Caco-2 (cell line): ENCODE measurements at regions not wholly inside any gene's neighbourhood (a gene's known extent, or its start where the extent isn't known, plus 50 kb on each side); places are given as distances from the start of the nearest gene placed in this dataset.

Experiments used
- BruUV-seq: library from RNA; stranded (reverse); fragments of 400-500 nt; replicated peaks from 2 replicates; lab custom pipeline; 2021; lab: Mats Ljungman, UMichigan
- CTCF ChIA-PET: fragments of 300-600 bp; sonication (Branson Sonifier 250); formaldehyde crosslinking; loops from one replicate; lab custom pipeline; 2022; ENCODE audit warnings: antibody characterized with exemption; lab: Charles Lee
- POLR2A ChIA-PET: fragments of 300-600 bp; sonication (Branson Sonifier 250); formaldehyde crosslinking; loops from one replicate; lab custom pipeline; 2022; ENCODE audit warnings: antibody characterized with exemption; lab: Charles Lee
- DNase-seq, 2 experiments: peaks; one replicate each; pipeline versions ENCODE4 v3.0.0 to v3.0.0-alpha.2; 2020 to 2022
- H3K27me3 ChIP-seq: replicated peaks from 2 replicates; pipeline ENCODE4 v1.6.0; 2011; ENCODE audit warnings: low read length; ENCODE audit not compliant: control insufficient read depth, insufficient read depth
- H3K36me3 ChIP-seq: 2 replicates; pipeline ENCODE4 v1.5.1; 2011; ENCODE audit warnings: low read length; ENCODE audit not compliant: control insufficient read depth, insufficient read depth
- H3K4me1 ChIP-seq: fragments of 250-450 bp; sonication (Bioruptor Pico); 2 replicates; pipeline ENCODE4 v1.5.1; 2020; ENCODE audit warnings: mild to moderate bottlenecking
- H3K4me3 ChIP-seq: 2 replicates; pipeline ENCODE4 v1.5.1; 2011; ENCODE audit warnings: low read depth, mild to moderate bottlenecking, control low read depth, low read length
- H3K9me3 ChIP-seq: fragments of 250-450 bp; sonication (Bioruptor Pico); 2 replicates; pipeline ENCODE4 v1.5.1; 2020; ENCODE audit warnings: mild to moderate bottlenecking, moderate library complexity
- H3K27ac Mint-ChIP-seq: one replicate; pipeline ENCODE4 v1.8.0; 2022; ENCODE audit warnings: mixed read lengths; ENCODE audit not compliant: unreplicated experiment
- H3K27me3 Mint-ChIP-seq: one replicate; pipeline ENCODE4 v1.8.0; 2022; ENCODE audit warnings: mixed read lengths; ENCODE audit not compliant: insufficient read depth, unreplicated experiment
- H3K36me3 Mint-ChIP-seq: one replicate; pipeline ENCODE4 v1.8.0; 2022; ENCODE audit warnings: mild to moderate bottlenecking, mixed read lengths; ENCODE audit not compliant: insufficient read depth, unreplicated experiment
- H3K4me1 Mint-ChIP-seq: one replicate; pipeline ENCODE4 v1.8.0; 2022; ENCODE audit warnings: low read depth, mixed read lengths; ENCODE audit not compliant: unreplicated experiment
- H3K4me3 Mint-ChIP-seq: one replicate; pipeline ENCODE4 v1.8.0; 2022; ENCODE audit warnings: mild to moderate bottlenecking, moderate library complexity, mixed read lengths; ENCODE audit not compliant: unreplicated experiment
- H3K9me3 Mint-ChIP-seq: one replicate; pipeline ENCODE4 v1.8.0; 2022; ENCODE audit warnings: mixed read lengths; ENCODE audit not compliant: unreplicated experiment
- intact Hi-C: fragments of 100-400 bp; cut with micrococcal nuclease; formaldehyde crosslinking; loops from one replicate; pipeline ENCODE4 v1.10.0; 2022; ENCODE audit not compliant: unreplicated experiment
- TF ChIP-seq, protein P1 (sequence below), 2 experiments: fragments of 200-600 bp in 1 of 2; IDR thresholded peaks; 1 replicate in 1 of 2; 2 replicates in 1 of 2; pipeline versions ENCODE4 v1.5.1 to v1.8.0; 2011 to 2022; ENCODE audit warnings: antibody characterized with exemption in 1 of 2, control low read depth in 1 of 2, inconsistent platforms in 1 of 2, low read depth in 1 of 2, low read length in 1 of 2, mild to moderate bottlenecking in 1 of 2, moderate library complexity in 1 of 2; ENCODE audit not compliant: insufficient read depth in 1 of 2, severe bottlenecking in 1 of 2, unreplicated experiment in 1 of 2

DNA sequence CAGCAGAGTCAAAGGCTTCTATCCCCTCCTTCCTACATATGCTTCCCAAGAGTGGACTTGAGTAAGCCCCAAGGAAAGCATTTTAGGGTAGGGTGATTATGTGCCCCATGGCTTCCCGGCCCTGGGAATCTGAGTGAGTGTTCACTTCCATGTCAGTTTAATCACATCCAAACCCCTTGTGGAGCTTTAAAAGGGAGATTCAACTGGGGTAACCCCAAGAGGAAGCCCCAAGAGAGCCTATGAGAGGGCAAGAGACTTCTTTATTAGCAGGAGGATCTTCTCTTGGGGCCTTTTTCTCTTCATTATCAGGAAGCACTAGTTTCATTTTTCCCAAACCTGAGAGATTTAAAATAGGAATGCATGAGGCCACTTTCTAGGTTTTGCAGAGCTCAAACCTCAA lies 97.0 kb upstream of the IRF2BP2 start:
- POLR2A ChIA-PET: no interaction called here
- Mint-ChIP-seq H3K4me3 (no peak overlapping the region), H3K4me1 (peaks cover 19% of the 10 kb centered on the region), H3K27me3 (no peaks in the 10 kb centered on the region), H3K36me3 (no peaks in the 10 kb centered on the region), H3K9me3 (peaks cover 19% of the 10 kb centered on the region), H3K27ac (no peak overlapping the region)
- TF ChIP-seq, protein P1, sequence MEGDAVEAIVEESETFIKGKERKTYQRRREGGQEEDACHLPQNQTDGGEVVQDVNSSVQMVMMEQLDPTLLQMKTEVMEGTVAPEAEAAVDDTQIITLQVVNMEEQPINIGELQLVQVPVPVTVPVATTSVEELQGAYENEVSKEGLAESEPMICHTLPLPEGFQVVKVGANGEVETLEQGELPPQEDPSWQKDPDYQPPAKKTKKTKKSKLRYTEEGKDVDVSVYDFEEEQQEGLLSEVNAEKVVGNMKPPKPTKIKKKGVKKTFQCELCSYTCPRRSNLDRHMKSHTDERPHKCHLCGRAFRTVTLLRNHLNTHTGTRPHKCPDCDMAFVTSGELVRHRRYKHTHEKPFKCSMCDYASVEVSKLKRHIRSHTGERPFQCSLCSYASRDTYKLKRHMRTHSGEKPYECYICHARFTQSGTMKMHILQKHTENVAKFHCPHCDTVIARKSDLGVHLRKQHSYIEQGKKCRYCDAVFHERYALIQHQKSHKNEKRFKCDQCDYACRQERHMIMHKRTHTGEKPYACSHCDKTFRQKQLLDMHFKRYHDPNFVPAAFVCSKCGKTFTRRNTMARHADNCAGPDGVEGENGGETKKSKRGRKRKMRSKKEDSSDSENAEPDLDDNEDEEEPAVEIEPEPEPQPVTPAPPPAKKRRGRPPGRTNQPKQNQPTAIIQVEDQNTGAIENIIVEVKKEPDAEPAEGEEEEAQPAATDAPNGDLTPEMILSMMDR (IDR thresholded peaks at IDR 0.05; ENCODE audit: insufficient read depth in 1 of 2, low read depth in 1 of 2, low read length in 1 of 2, severe bottlenecking in 1 of 2, unreplicated experiment in 1 of 2): no peak
- Histone ChIP-seq H3K9me3 (peaks cover 7% of the 10 kb centered on the region; the same call in 1 of the 2 replicates), H3K27me3 (no peaks in the 10 kb centered on the region), H3K36me3 (no peaks in the 10 kb centered on the region), H3K4me1 (peaks cover 35% of the 10 kb centered on the region), H3K4me3 (no peak overlapping the region)
- BruUV-seq: no TSS peak
- intact Hi-C loops: no loop called here
- DNase-seq: no peak
- CTCF ChIA-PET: interaction anchor here (0.6 kb wide), 1 partner anchor 219 kb away, joined by 5 read pairs; no protein-coding TSS in a partner anchor

DNA sequence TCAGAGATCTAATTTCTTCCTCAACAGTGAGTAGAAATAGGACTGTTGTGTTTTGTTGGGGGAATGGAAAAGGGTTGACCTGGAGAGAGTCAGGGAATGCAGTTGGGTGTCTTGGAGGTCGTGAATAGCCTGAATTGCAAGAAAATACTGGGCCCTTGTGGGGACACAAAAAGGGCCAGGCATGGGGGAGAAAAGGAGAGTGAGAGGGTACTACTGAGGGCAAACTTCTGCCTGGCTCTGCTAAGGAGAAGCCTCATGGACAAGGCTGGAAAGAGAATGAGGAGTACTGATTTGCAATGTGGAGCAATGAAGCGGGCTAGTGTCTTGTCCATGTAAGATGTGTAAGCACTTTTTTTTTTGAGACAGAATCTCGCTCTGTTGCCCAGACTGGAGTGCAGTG lies 96.2 kb upstream of the IRF2BP2 start:
- Mint-ChIP-seq H3K4me1 (peaks cover 12% of the 10 kb centered on the region), H3K36me3 (no peaks in the 10 kb centered on the region), H3K27ac (no peak overlapping the region), H3K9me3 (peaks cover 19% of the 10 kb centered on the region), H3K4me3 (no peak overlapping the region), H3K27me3 (no peaks in the 10 kb centered on the region)
- intact Hi-C loops: no loop called here
- TF ChIP-seq, protein P1 (IDR thresholded peaks at IDR 0.05; ENCODE audit: insufficient read depth in 1 of 2, low read depth in 1 of 2, low read length in 1 of 2, severe bottlenecking in 1 of 2, unreplicated experiment in 1 of 2): no peak
- POLR2A ChIA-PET: no interaction called here
- BruUV-seq: no TSS peak
- DNase-seq: no peak
- Histone ChIP-seq H3K4me3 (no peak overlapping the region), H3K36me3 (no peaks in the 10 kb centered on the region), H3K9me3 (peaks cover 7% of the 10 kb centered on the region; the same call in 1 of the 2 replicates), H3K27me3 (no peaks in the 10 kb centered on the region), H3K4me1 (peaks cover 27% of the 10 kb centered on the region)
- CTCF ChIA-PET: no interaction called here

DNA sequence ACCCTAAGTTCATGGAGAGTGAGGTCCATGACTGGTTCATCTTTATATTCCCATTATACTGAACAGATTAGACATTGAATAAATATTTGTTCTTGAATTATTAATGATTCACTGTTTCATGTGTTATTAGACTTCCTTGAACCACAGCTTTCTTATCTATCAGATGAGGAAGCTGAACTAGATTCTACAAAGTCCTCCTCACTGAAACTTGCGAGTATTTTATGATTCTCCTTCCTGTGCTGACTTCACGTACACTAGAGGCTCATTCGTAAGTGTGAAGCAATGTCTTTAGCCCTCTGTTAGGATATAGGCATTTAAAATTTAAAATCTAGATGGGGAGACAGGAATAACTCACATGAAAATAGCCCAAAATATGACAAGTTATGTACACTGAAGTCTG lies 95.6 kb upstream of the IRF2BP2 start:
- Histone ChIP-seq H3K36me3 (no peaks in the 10 kb centered on the region), H3K9me3 (peaks cover 7% of the 10 kb centered on the region; the same call in 1 of the 2 replicates), H3K4me1 (peaks cover 21% of the 10 kb centered on the region; the same call in 1 of the 2 replicates), H3K27me3 (no peaks in the 10 kb centered on the region), H3K4me3 (no peak overlapping the region)
- Mint-ChIP-seq H3K9me3 (peaks cover 19% of the 10 kb centered on the region), H3K4me1 (peaks cover 11% of the 10 kb centered on the region), H3K27ac (no peak overlapping the region), H3K4me3 (no peak overlapping the region), H3K27me3 (no peaks in the 10 kb centered on the region), H3K36me3 (no peaks in the 10 kb centered on the region)
- TF ChIP-seq, protein P1 (IDR thresholded peaks at IDR 0.05; ENCODE audit: insufficient read depth in 1 of 2, low read depth in 1 of 2, low read length in 1 of 2, severe bottlenecking in 1 of 2, unreplicated experiment in 1 of 2): no peak
- BruUV-seq: no TSS peak
- ChIA-PET POLR2A (interaction anchor here (1.3 kb wide), 1 partner anchor 93 kb away, joined by 5 read pairs; no protein-coding TSS in a partner anchor), CTCF (no interaction called here)
- no peak for DNase-seq
- intact Hi-C loops: no loop called here
